HepG2 (cell line): ENCODE measurements at regions not wholly inside any gene's neighbourhood (a gene's known extent, or its start where the extent isn't known, plus 50 kb on each side); places are given as distances from the start of the nearest gene placed in this dataset.

Experiments
- ATAC-seq: fragments of 200-7000 bp; cut with Tn5 transposase; 3 replicates; pipeline ENCODE4 v1.9.1; 2020; ENCODE audit warnings: mild to moderate bottlenecking, moderate library complexity
- BruUV-seq: library from RNA; stranded (reverse); fragments of 400-500 nt; replicated peaks from 2 replicates; lab custom pipeline; 2021; lab: Mats Ljungman, UMichigan
- CTCF ChIA-PET: fragments of 300-600 bp; formaldehyde crosslinking; extraction: SDS; loops from one replicate; lab custom pipeline; 2021; ENCODE audit warnings: low total read pairs, inconsistent platforms, low intra/inter-chr PET ratio; lab: Yijun Ruan, JAX
- POLR2A ChIA-PET: fragments of 350-600 bp; sonication (Branson Sonifier 250); formaldehyde crosslinking; loops from one replicate; lab custom pipeline; 2020; ENCODE audit warnings: antibody characterized with exemption, inconsistent platforms; lab: Yijun Ruan, JAX
- DNase-seq: peaks from one replicate; pipeline ENCODE4 v3.0.0-alpha.2; 2015; ENCODE audit warnings: low spot score
- FAIRE-seq: peaks from 3 replicates; lab custom pipeline; 2011; peaks lifted over from hg19 to GRCh38; lab: Jason Lieb, UNC
- H2AFZ ChIP-seq: one replicate; pipeline ENCODE4 v1.6.1; 2011; ENCODE audit warnings: low read length, inconsistent platforms
- H3K27ac ChIP-seq: fragments of 300-600 bp; 3 replicates; pipeline ENCODE4 v1.8.0; 2011; ENCODE audit warnings: mixed run types, mild to moderate bottlenecking, mixed read lengths, low read length, inconsistent platforms; ENCODE audit not compliant: insufficient read depth; ENCODE audit errors: extremely low read length
- H3K27me3 ChIP-seq, 2 experiments: fragments of 200-600 bp in 1 of 2; 2 replicates in 1 of 2; 3 replicates in 1 of 2; pipeline versions ENCODE4 v1.6.0 to v1.8.0; 2011; ENCODE audit warnings: low read length in 2 of 2, mild to moderate bottlenecking in 2 of 2, moderate library complexity in 2 of 2, inconsistent platforms in 1 of 2; ENCODE audit not compliant: insufficient read depth in 2 of 2, control insufficient read depth in 1 of 2
- H3K36me3 ChIP-seq, 2 experiments: fragments of 200-600 bp in 1 of 2; replicated peaks in 1 of 2; 2 replicates in 1 of 2; 3 replicates in 1 of 2; pipeline versions ENCODE4 v1.5.1 to v1.8.0; 2011; ENCODE audit warnings: low read length in 2 of 2, inconsistent platforms in 1 of 2; ENCODE audit not compliant: insufficient read depth in 2 of 2, control insufficient read depth in 1 of 2
- H3K4me1 ChIP-seq: 2 replicates; pipeline ENCODE4 v1.5.1; 2012; ENCODE audit warnings: low read length, inconsistent platforms; ENCODE audit not compliant: insufficient read depth
- H3K4me2 ChIP-seq: 2 replicates; pipeline ENCODE4 v1.6.0; 2011; ENCODE audit warnings: low read depth, low read length, inconsistent platforms
- H3K4me3 ChIP-seq, 3 experiments: fragments of 200-600 bp in 1 of 3; sonication (generic), shearing (Covaris generic) in 1 of 3; replicated peaks in 1 of 3; 2 replicates each; pipeline ENCODE4 v1.5.1; 2011 to 2016; ENCODE audit warnings: low read length in 3 of 3, inconsistent platforms in 2 of 3, low read depth in 2 of 3, mild to moderate bottlenecking in 2 of 3, control low read depth in 1 of 3, mixed read lengths in 1 of 3; ENCODE audit not compliant: insufficient read depth in 1 of 3
- H3K79me2 ChIP-seq: one replicate; pipeline ENCODE4 v1.6.1; 2011; ENCODE audit warnings: low read length, inconsistent platforms; ENCODE audit not compliant: insufficient read depth
- H3K9ac ChIP-seq: 2 replicates; pipeline ENCODE4 v1.6.0; 2011; ENCODE audit warnings: mild to moderate bottlenecking, low read depth, low read length, inconsistent platforms; ENCODE audit not compliant: insufficient read depth
- H3K9me3 ChIP-seq: 2 replicates; pipeline ENCODE4 v1.5.1; 2012; ENCODE audit warnings: mild to moderate bottlenecking, low read length
- H4K20me1 ChIP-seq: 2 replicates; pipeline ENCODE4 v1.6.0; 2011; ENCODE audit warnings: inconsistent platforms, mild to moderate bottlenecking, low read length, moderate library complexity; ENCODE audit not compliant: insufficient read depth
- AKNA ChIP-seq: sonication (generic); formaldehyde crosslinking; IDR thresholded peaks from 2 replicates; pipeline ENCODE4 v1.4.0; 2020; ENCODE audit warnings: missing genetic modification reagents, borderline replicate concordance
- IKZF4 ChIP-seq: sonication (generic); formaldehyde crosslinking; IDR thresholded peaks from 2 replicates; pipeline ENCODE4 v1.5.1; 2020; ENCODE audit warnings: borderline replicate concordance, mild to moderate bottlenecking, low read depth, missing genetic modification reagents; ENCODE audit errors: not compliant biosample characterization
- ZFP82 ChIP-seq: sonication (generic); formaldehyde crosslinking; IDR thresholded peaks from 2 replicates; pipeline ENCODE4 v1.5.1; 2020; ENCODE audit warnings: mild to moderate bottlenecking, missing genetic modification reagents, borderline replicate concordance
- ZKSCAN1 ChIP-seq: fragments of 150-350 bp; IDR thresholded peaks from 2 replicates; pipeline ENCODE4 v1.6.1; 2014; ENCODE audit warnings: low read length
- ZNF142 ChIP-seq: sonication (generic); formaldehyde crosslinking; IDR thresholded peaks from 2 replicates; pipeline ENCODE4 v1.4.0; 2020; ENCODE audit warnings: missing genetic modification reagents
- ZNF260 ChIP-seq: sonication (generic); formaldehyde crosslinking; IDR thresholded peaks from 2 replicates; pipeline ENCODE4 v1.4.0; 2020; ENCODE audit warnings: missing genetic modification reagents, low read depth, mild to moderate bottlenecking, borderline replicate concordance
- ZNF644 ChIP-seq: IDR thresholded peaks from 2 replicates; pipeline ENCODE4 v1.6.1; 2016; ENCODE audit warnings: low read depth
- ZNF776 ChIP-seq: sonication (generic); formaldehyde crosslinking; IDR thresholded peaks from 2 replicates; pipeline ENCODE4 v1.4.0; 2020; ENCODE audit warnings: mild to moderate bottlenecking, missing genetic modification reagents
- ZNF777 ChIP-seq: sonication (generic); formaldehyde crosslinking; IDR thresholded peaks from 2 replicates; pipeline ENCODE4 v1.4.0; 2020; ENCODE audit warnings: missing genetic modification reagents
- ZSCAN12 ChIP-seq: sonication (generic); formaldehyde crosslinking; IDR thresholded peaks from 2 replicates; pipeline ENCODE4 v1.9.0; 2021; ENCODE audit warnings: mild to moderate bottlenecking, missing genetic modification reagents
- WGBS: methylation state at CpG from one replicate; pipeline ENCODE4 v1.1.6; 2017; ENCODE audit warnings: low lambda C conversion rate; 5-methylcytosine and 5-hydroxymethylcytosine counted together
- in situ Hi-C: cut with HindIII; loops from 2 replicates; pipeline ENCODE4 v1.10.0; 2017; ENCODE audit warnings: low pct_unique_long_range_greater_than_20kb; ENCODE audit not compliant: extremely low pct_ligation_motif_present
- intact Hi-C: fragments of 100-400 bp; cut with micrococcal nuclease; formaldehyde crosslinking; loops from one replicate; pipeline ENCODE4 v1.10.0; 2022; ENCODE audit not compliant: unreplicated experiment
- TF ChIP-seq, protein P1 (sequence below): sonication (generic); formaldehyde crosslinking; IDR thresholded peaks from 2 replicates; pipeline ENCODE4 v1.4.0; 2020; ENCODE audit warnings: missing genetic modification reagents

- H3K27ac ChIP-seq: no peak overlapping the region
- intact Hi-C loops: no loop called here
- no peaks in the 10 kb centered on the region for H3K27me3 ChIP-seq
- H3K4me1 ChIP-seq: no peaks in the 10 kb centered on the region
- no peak overlapping the region for H3K4me3 ChIP-seq
- H2AFZ ChIP-seq: no peak overlapping the region
- no peak overlapping the region for H3K4me2 ChIP-seq
- 0% methylated on average over 1 of the region's 1 CpG for WGBS
- no peak overlapping the region for H3K9ac ChIP-seq
- POLR2A ChIA-PET: no interaction called here
- DNase-seq (no peak), FAIRE-seq (no peak), ATAC-seq (no peak)
- H4K20me1 ChIP-seq: no peaks in the 10 kb centered on the region
- CTCF ChIA-PET: no interaction called here
- no peaks in the 10 kb centered on the region for H3K79me2 ChIP-seq
- no peaks in the 10 kb centered on the region for H3K9me3 ChIP-seq
- H3K36me3 ChIP-seq: no peaks in the 10 kb centered on the region
- no TSS peak for BruUV-seq
- in situ Hi-C loops: no loop called here
- TF ChIP-seq ZNF776 (CRISPR knock-in tag) (no peak), ZNF260 (no peak), ZSCAN12 (CRISPR knock-in tag) (no peak), ZNF777 (CRISPR knock-in tag) (no peak), IKZF4 (CRISPR knock-in tag) (no peak), ZNF644 (CRISPR knock-in tag) (no peak), AKNA (CRISPR knock-in tag) (no peak), ZKSCAN1 (no peak), ZNF142 (CRISPR knock-in tag) (no peak), ZFP82 (no peak)
- TF ChIP-seq, protein P1, sequence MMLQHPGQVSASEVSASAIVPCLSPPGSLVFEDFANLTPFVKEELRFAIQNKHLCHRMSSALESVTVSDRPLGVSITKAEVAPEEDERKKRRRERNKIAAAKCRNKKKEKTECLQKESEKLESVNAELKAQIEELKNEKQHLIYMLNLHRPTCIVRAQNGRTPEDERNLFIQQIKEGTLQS (CRISPR knock-in tag): no peak
These were observed 103.2 kb downstream of the TANC2 start for GRCh38 chr17:63069245-63069644.
